Left ventricle myocardium inferior (tissue), 1 donor: ENCODE measurements at regions not wholly inside any gene's neighbourhood (a gene's known extent, or its start where the extent isn't known, plus 50 kb on each side); places are given as distances from the start of the nearest gene placed in this dataset.

Experiments
- DNase-seq: peaks from one replicate; pipeline ENCODE4 v3.0.0-alpha.2; 2020
- H3K27ac ChIP-seq: fragments of 200-600 bp; replicated peaks from 2 replicates; pipeline ENCODE4 v1.8.0; 2021
- H3K27me3 ChIP-seq: fragments of 200-600 bp; 2 replicates; pipeline ENCODE4 v1.8.0; 2021; ENCODE audit warnings: low read depth
- H3K36me3 ChIP-seq: fragments of 200-600 bp; 2 replicates; pipeline ENCODE4 v1.8.0; 2021
- H3K4me1 ChIP-seq: fragments of 200-600 bp; 2 replicates; pipeline ENCODE4 v1.8.0; 2021
- H3K4me3 ChIP-seq: fragments of 200-600 bp; 2 replicates; pipeline ENCODE4 v1.8.0; 2021; ENCODE audit warnings: mild to moderate bottlenecking, moderate library complexity
- H3K9me3 ChIP-seq: fragments of 200-600 bp; replicated peaks from 2 replicates; pipeline ENCODE4 v1.8.0; 2021
- intact Hi-C: fragments of 100-400 bp; cut with micrococcal nuclease; formaldehyde crosslinking; loops from one replicate; pipeline ENCODE4 v1.11.0; 2022
- TF ChIP-seq, protein P1 (sequence below): fragments of 200-600 bp; IDR thresholded peaks from 2 replicates; pipeline ENCODE4 v1.8.0; 2021; ENCODE audit warnings: antibody characterized with exemption, mild to moderate bottlenecking, borderline replicate concordance
- donor health status: DM: no; HTN: yes; CAD: no; lungs with severe emphysema.

DNA sequence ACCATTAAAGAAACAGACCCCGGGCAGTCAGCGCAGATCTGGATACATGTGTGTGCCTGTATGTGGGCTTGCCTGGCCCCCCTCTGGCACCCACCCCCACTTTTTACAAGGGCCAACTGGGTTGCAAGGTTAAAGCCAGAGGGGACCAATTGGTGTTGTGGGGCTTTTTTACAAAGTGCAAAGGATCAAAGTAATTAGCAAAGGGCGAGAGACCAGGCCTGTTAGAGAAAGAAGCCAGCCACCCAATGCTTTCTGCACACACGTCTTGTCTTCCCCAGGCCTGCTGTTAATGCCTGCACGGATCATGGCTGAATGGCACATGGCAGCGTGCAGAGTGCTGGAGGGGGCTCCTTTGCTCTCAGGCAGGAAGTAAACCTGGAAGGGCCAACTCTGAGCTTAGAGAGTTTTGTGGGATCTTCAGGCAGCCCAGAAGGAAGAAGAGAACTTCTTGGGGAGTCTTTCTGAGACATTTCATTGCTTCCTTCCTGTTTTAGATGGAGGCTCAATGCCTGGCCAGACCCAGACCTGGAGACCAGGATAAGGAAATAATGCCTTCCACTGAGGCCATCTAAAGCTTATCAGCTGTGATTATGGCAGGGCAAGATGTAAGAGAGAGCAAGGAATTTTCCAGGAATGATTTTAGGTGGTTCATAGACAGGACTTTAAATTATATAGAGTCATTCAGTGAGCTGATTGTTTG lies 523.4 kb upstream of the TBX3 start:
- Histone ChIP-seq H3K27ac (no peak overlapping the region), H3K27me3 (peaks cover 12% of the 10 kb centered on the region), H3K4me3 (no peak overlapping the region), H3K9me3 (peaks cover 3% of the 10 kb centered on the region), H3K4me1 (no peaks in the 10 kb centered on the region), H3K36me3 (no peaks in the 10 kb centered on the region)
- intact Hi-C loops: no loop called here
- TF ChIP-seq, protein P1, sequence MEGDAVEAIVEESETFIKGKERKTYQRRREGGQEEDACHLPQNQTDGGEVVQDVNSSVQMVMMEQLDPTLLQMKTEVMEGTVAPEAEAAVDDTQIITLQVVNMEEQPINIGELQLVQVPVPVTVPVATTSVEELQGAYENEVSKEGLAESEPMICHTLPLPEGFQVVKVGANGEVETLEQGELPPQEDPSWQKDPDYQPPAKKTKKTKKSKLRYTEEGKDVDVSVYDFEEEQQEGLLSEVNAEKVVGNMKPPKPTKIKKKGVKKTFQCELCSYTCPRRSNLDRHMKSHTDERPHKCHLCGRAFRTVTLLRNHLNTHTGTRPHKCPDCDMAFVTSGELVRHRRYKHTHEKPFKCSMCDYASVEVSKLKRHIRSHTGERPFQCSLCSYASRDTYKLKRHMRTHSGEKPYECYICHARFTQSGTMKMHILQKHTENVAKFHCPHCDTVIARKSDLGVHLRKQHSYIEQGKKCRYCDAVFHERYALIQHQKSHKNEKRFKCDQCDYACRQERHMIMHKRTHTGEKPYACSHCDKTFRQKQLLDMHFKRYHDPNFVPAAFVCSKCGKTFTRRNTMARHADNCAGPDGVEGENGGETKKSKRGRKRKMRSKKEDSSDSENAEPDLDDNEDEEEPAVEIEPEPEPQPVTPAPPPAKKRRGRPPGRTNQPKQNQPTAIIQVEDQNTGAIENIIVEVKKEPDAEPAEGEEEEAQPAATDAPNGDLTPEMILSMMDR: no peak
- DNase-seq: no peak

DNA sequence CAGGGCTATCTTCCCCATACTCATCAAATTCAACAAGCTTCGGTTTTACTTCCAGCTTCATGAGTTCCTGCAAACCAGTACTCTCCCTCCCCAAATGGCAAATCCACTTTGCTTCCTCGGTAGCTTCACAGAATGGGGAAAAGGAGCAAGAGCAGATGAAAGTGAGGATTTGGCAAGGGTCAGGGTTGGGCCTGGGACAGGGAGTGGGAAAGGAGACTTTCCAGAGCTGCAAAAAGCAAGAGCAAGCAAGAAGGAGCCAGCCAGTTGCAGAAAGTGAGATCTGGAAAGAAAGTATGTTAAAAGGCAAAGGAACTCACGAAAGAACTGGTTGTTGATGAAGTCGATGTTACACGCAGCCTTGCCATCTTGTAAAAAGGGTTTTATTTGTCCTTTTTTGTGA lies 522.8 kb upstream of the TBX3 start:
- peaks cover 12% of the 10 kb centered on the region for H3K27me3 ChIP-seq
- TF ChIP-seq, protein P1: no peak
- intact Hi-C loops: no loop called here
- H3K9me3 ChIP-seq: no peaks in the 10 kb centered on the region
- DNase-seq: no peak
- H3K27ac ChIP-seq: no peak overlapping the region
- no peaks in the 10 kb centered on the region for H3K36me3 ChIP-seq
- H3K4me3 ChIP-seq: no peak overlapping the region
- no peaks in the 10 kb centered on the region for H3K4me1 ChIP-seq

DNA sequence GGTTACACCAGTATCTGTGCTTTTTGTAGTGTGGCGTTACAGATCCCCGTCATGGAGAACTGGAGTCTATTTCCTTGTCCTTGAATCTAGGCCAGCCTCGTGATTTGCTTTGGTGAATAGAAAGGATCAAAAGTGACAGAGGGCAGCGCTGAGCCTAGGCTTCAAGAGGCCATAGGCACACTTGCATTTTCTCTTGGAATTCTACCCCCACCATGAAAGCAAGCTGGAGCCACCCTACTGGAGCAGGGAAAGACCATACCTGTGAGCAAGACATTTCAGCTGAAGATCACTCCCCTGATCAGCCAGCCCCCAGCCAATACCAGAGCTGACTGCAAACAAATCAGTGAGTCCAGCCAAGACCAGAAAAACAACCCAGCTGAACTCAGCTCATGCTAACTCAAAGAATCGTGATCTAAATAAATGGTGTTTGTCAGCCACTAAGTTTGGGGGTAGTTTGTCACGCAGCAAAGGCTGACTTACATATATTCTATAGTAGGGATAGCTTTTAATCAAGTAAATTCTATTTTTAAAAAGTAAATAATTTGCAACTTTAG lies 521.9 kb upstream of the TBX3 start:
- no peaks in the 10 kb centered on the region for H3K9me3 ChIP-seq
- TF ChIP-seq, protein P1: no peak

DNA sequence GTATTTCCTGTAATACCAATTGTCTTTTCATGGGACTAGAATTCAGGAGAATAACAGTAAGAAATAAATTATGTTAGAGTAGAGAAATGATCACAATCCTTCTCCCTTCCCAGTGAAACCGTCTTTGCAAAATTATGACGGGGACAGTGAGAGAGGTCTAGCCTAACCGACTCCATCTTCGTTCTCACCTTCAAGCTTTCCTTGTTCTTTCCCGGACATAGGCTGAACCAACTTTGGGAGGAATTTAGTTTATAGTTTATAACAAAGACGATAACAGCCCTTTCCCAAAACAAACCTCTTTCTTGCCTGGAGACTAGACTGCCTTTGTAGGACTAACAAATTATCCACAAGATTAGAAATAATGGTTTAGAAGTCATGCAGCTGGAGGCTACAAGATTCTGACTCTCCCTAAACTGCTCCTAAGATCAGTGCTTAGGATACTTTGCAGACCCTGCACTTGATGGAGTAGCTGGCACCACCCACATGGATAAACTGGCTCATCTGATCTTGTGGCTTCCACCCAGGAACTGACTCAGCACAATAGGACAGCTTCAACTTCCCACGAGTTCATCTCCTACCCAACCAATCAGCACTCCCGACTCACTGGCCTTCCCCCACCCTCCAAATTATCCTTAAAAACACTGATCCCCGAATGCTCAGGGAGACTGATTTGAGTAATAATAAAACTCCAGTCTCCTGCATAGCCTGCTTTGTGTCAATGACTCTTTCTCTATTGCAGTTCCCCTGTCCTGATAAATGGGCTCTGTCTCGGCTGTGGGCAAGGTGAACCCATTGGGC lies 521.2 kb upstream of the TBX3 start:
- intact Hi-C loops: no loop called here
- no peaks in the 10 kb centered on the region for H3K36me3 ChIP-seq
- TF ChIP-seq, protein P1: no peak
- no peaks in the 10 kb centered on the region for H3K4me1 ChIP-seq
- H3K27ac ChIP-seq: no peak overlapping the region
- no peak for DNase-seq
- peaks cover 12% of the 10 kb centered on the region for H3K27me3 ChIP-seq
- H3K9me3 ChIP-seq: no peaks in the 10 kb centered on the region
- no peak overlapping the region for H3K4me3 ChIP-seq

More for the DNA sequence above, 521.9 kb upstream of the TBX3 start:
- Histone ChIP-seq H3K27me3 (peaks cover 12% of the 10 kb centered on the region), H3K4me1 (no peaks in the 10 kb centered on the region), H3K36me3 (no peaks in the 10 kb centered on the region), H3K4me3 (no peak overlapping the region), H3K27ac (no peak overlapping the region)
- intact Hi-C loops: no loop called here
- DNase-seq: no peak

DNA sequence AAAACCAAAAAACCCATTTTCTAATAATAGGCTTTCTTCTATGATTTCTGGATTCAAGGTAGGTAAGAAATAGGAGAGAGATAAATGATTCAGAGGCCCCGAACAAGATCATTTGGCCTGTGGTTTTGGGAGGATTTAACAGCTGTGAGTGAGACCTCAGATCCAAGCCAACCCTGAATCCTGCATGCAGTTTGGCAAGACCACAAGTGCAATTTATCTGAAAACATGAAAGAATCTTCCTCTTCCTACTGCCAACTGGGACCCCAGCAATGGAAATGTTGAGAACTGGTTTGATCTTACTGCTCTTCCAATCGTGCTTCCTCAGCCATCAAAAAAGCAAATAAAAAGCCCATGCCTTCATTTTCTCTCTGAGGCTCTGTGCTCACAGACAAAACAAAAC lies 519.7 kb upstream of the TBX3 start:
- Histone ChIP-seq H3K9me3 (no peaks in the 10 kb centered on the region), H3K4me3 (no peak overlapping the region), H3K36me3 (no peaks in the 10 kb centered on the region), H3K27me3 (peaks cover 2% of the 10 kb centered on the region), H3K27ac (no peak overlapping the region), H3K4me1 (no peaks in the 10 kb centered on the region)
- intact Hi-C loops: no loop called here
- no peak for DNase-seq
- TF ChIP-seq, protein P1: no peak
